ENCODE measurements at regions not wholly inside any gene's neighbourhood (a gene's known extent, or its start where the extent isn't known, plus 50 kb on each side); places are given as distances from the start of the nearest gene placed in this dataset.

- TF ChIP-seq CTCF (IDR thresholded peaks at IDR 0.05 in 2 of 3, conservative IDR thresholded peaks at IDR 0.05 in 1 of 3; ENCODE audit: borderline replicate concordance in 1 of 3, insufficient read depth in 1 of 3, low read depth in 2 of 3, low read length in 2 of 3) (no peak), TCF7L2 (IDR thresholded peaks at IDR 0.05; ENCODE audit: borderline replicate concordance, extremely low read depth, insufficient read depth, insufficient read length) (no peak), RAD21 (IDR thresholded peaks at IDR 0.05; ENCODE audit: low read depth) (no peak), POLR2A (IDR thresholded peaks at IDR 0.05; ENCODE audit: borderline replicate concordance, extremely low read depth, insufficient read depth, insufficient read length) (no peak), EGR1 (IDR thresholded peaks at IDR 0.05; ENCODE audit: low read depth) (no peak), YY1 (IDR thresholded peaks at IDR 0.05; ENCODE audit: extremely low read depth, insufficient replicate concordance, low read depth, low read length) (no peak), EZH2 (IDR thresholded peaks at IDR 0.05) (no peak), JUND (IDR thresholded peaks at IDR 0.05) (no peak), EZH2phosphoT487 (IDR thresholded peaks at IDR 0.05; ENCODE audit: borderline replicate concordance) (no peak), REST (IDR thresholded peaks at IDR 0.05; ENCODE audit: low read depth) (no peak)
Measured at GRCh38 chr2:22215517-22215916, 1091.7 kb downstream of the TDRD15 start.
